ENCODE measurements at regions not wholly inside any gene's neighbourhood (a gene's known extent, or its start where the extent isn't known, plus 50 kb on each side); places are given as distances from the start of the nearest gene placed in this dataset.
"Not testable (repeated sequence)": the region's sequence is repeated elsewhere in the genome, so short reads cannot be mapped to it uniquely, and the experiment has no call there.

GRCh38 chr14:21894898-21895194 is 221.2 kb upstream of the OR4E1 start:
- not testable (repeated sequence) for TF ChIP-seq POLR2AphosphoS5 (IDR thresholded peaks at IDR 0.05; ENCODE audit: insufficient read depth in 1 of 2, low read depth in 1 of 2); CTCF (IDR thresholded peaks at IDR 0.05)

Data from vagina (tissue), 2 donors.